WTC11 (cell line): ENCODE measurements at regions not wholly inside any gene's neighbourhood (a gene's known extent, or its start where the extent isn't known, plus 50 kb on each side); places are given as distances from the start of the nearest gene placed in this dataset.

Source experiments
- ATAC-seq: fragments of 200-7000 bp; cut with Tn5 transposase; 2 replicates; pipeline ENCODE4 v1.10.0; 2021; ENCODE audit warnings: mild to moderate bottlenecking, moderate library complexity
- CTCF ChIA-PET: fragments of 300-600 bp; sonication (Branson Sonifier 250); formaldehyde crosslinking; loops from one replicate; lab custom pipeline; 2021; ENCODE audit warnings: antibody characterized with exemption; lab: Charles Lee
- POLR2A ChIA-PET: fragments of 350-600 bp; sonication (Branson Sonifier 250); formaldehyde crosslinking; loops from one replicate; lab custom pipeline; 2021; ENCODE audit warnings: antibody characterized with exemption; lab: Charles Lee
- DNase-seq: peaks from one replicate; pipeline ENCODE4 v3.0.0; 2021; ENCODE audit warnings: low spot score
- H3K27ac Mint-ChIP-seq: 2 replicates; pipeline ENCODE4 v1.8.0; 2021; ENCODE audit warnings: mixed read lengths
- H3K27me3 Mint-ChIP-seq: 2 replicates; pipeline ENCODE4 v1.8.0; 2021; ENCODE audit warnings: low read depth, mild to moderate bottlenecking, moderate library complexity, mixed read lengths
- H3K36me3 Mint-ChIP-seq: 2 replicates; pipeline ENCODE4 v1.8.0; 2021; ENCODE audit warnings: mixed read lengths
- H3K4me1 Mint-ChIP-seq: 2 replicates; pipeline ENCODE4 v1.8.0; 2022; ENCODE audit warnings: mixed read lengths
- H3K4me3 Mint-ChIP-seq: 2 replicates; pipeline ENCODE4 v1.8.0; 2021; ENCODE audit warnings: mild to moderate bottlenecking, moderate library complexity, mixed read lengths
- H3K9me3 Mint-ChIP-seq: 2 replicates; pipeline ENCODE4 v1.8.0; 2021; ENCODE audit warnings: mixed read lengths
- CBFB ChIP-seq: sonication (generic); formaldehyde crosslinking; IDR thresholded peaks from 2 replicates; pipeline ENCODE4 v1.8.1; 2022; ENCODE audit warnings: mild to moderate bottlenecking, low read depth, missing genetic modification reagents
- ELF4 ChIP-seq: sonication (generic); formaldehyde crosslinking; IDR thresholded peaks from 2 replicates; pipeline ENCODE4 v1.8.1; 2022; ENCODE audit warnings: low read depth, mild to moderate bottlenecking, moderate library complexity, missing genetic modification reagents
- GTF2I ChIP-seq: fragments of 250-450 bp; sonication (Bioruptor Pico); conservative IDR thresholded peaks from 2 replicates; pipeline ENCODE4 v1.4.0; 2021; ENCODE audit warnings: mild to moderate bottlenecking
- HMGA2 ChIP-seq: fragments of 250-450 bp; sonication (Bioruptor Pico); IDR thresholded peaks from 2 replicates; pipeline ENCODE4 v1.4.0; 2021; ENCODE audit warnings: mild to moderate bottlenecking, moderate library complexity
- IRF2 ChIP-seq: sonication (generic); formaldehyde crosslinking; IDR thresholded peaks from 2 replicates; pipeline ENCODE4 v1.8.0; 2022; ENCODE audit warnings: low read depth, missing genetic modification reagents, borderline replicate concordance
- JUN ChIP-seq: sonication (generic); formaldehyde crosslinking; IDR thresholded peaks from 2 replicates; pipeline ENCODE4 v1.8.0; 2023; ENCODE audit warnings: mild to moderate bottlenecking, missing genetic modification reagents
- KAT7 ChIP-seq: sonication (generic); formaldehyde crosslinking; IDR thresholded peaks from 2 replicates; pipeline ENCODE4 v1.8.1; 2023; ENCODE audit warnings: missing genetic modification reagents, mild to moderate bottlenecking, borderline replicate concordance
- NR1H2 ChIP-seq: sonication (generic); formaldehyde crosslinking; IDR thresholded peaks from 2 replicates; pipeline ENCODE4 v1.9.0; 2021; ENCODE audit warnings: mild to moderate bottlenecking, moderate library complexity, missing genetic modification reagents
- OVOL2 ChIP-seq: fragments of 250-450 bp; sonication (Bioruptor Pico); IDR thresholded peaks from 2 replicates; pipeline ENCODE4 v1.9.0; 2021; ENCODE audit warnings: mild to moderate bottlenecking, borderline replicate concordance
- ZNF263 ChIP-seq: sonication (generic); formaldehyde crosslinking; IDR thresholded peaks from 2 replicates; pipeline ENCODE4 v1.8.1; 2022; ENCODE audit warnings: low read depth, mild to moderate bottlenecking, moderate library complexity, missing genetic modification reagents
- ZNF423 ChIP-seq: fragments of 250-450 bp; sonication (Bioruptor Pico); IDR thresholded peaks from 2 replicates; pipeline ENCODE4 v2.1.2; 2022; ENCODE audit warnings: mild to moderate bottlenecking, moderate library complexity
- TF ChIP-seq, protein P1 (sequence below): sonication (generic); formaldehyde crosslinking; IDR thresholded peaks from 2 replicates; pipeline ENCODE4 v1.8.1; 2023; ENCODE audit warnings: mild to moderate bottlenecking, moderate library complexity, missing genetic modification reagents
- TF ChIP-seq, protein P2 (sequence below): sonication (generic); formaldehyde crosslinking; IDR thresholded peaks from 2 replicates; pipeline ENCODE4 v1.8.0; 2023; ENCODE audit warnings: missing genetic modification reagents, mild to moderate bottlenecking, borderline replicate concordance
- TF ChIP-seq, protein P3 (sequence below): fragments of 250-450 bp; sonication (Bioruptor Pico); IDR thresholded peaks from 2 replicates; pipeline ENCODE4 v1.9.0; 2021; ENCODE audit warnings: mild to moderate bottlenecking, borderline replicate concordance
- TF ChIP-seq, protein P4 (sequence below): sonication (generic); formaldehyde crosslinking; conservative IDR thresholded peaks from 2 replicates; pipeline ENCODE4 v1.8.1; 2022; ENCODE audit warnings: mild to moderate bottlenecking, missing genetic modification reagents
- TF ChIP-seq, protein P5 (sequence below): sonication (generic); formaldehyde crosslinking; IDR thresholded peaks from 2 replicates; pipeline ENCODE4 v1.8.1; 2022; ENCODE audit warnings: low read depth, missing genetic modification reagents, borderline replicate concordance

DNA sequence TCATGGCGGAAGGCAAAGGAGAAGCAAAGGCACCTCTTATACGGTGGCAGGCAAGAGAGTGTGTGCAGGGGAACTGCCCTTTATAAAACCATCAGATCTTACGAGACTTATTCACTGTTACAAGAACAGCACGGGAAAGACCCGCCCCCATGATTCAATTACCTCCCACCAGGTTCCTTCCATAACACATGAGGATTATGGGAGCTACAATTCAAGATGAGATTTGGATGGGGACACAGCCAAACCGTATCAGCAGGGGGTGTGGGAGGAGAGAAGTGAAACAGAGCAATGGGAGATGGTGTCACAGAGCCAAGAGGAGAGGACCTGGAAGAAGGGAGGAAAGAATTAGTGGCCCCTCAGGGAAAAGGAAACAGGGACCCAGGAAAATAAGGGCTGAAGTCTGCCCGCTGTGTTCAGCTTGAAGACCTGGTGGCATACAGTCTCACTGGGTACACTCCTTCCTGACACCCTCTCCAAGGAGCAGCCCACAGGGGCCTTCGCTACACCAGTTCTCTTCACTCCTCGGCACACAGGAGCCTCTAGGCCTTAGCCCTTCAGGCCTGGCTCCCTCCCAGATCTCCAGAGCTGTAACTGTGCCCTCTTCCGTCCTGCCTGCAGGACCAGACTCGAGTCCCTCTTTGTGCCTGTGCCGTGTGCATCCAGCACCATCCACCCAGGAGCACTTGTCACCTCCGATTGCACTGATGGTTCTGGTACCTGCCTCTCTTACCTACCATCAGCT lies 262.1 kb downstream of the EIPR1 start:
- Mint-ChIP-seq H3K36me3 (peaks cover 6% of the 10 kb centered on the region; the same call in 1 of the 2 replicates), H3K27ac (no peak overlapping the region), H3K27me3 (no peaks in the 10 kb centered on the region), H3K4me1 (peaks cover 9% of the 10 kb centered on the region), H3K9me3 (peaks cover 7% of the 10 kb centered on the region), H3K4me3 (no peak overlapping the region)
- DNase-seq (no peak), ATAC-seq (no peak)
- POLR2A ChIA-PET: no interaction called here
- TF ChIP-seq CBFB (CRISPR knock-in tag): no peak
- no peak for TF ChIP-seq KAT7 (CRISPR knock-in tag)
- TF ChIP-seq JUN: no peak
- TF ChIP-seq, protein P1, sequence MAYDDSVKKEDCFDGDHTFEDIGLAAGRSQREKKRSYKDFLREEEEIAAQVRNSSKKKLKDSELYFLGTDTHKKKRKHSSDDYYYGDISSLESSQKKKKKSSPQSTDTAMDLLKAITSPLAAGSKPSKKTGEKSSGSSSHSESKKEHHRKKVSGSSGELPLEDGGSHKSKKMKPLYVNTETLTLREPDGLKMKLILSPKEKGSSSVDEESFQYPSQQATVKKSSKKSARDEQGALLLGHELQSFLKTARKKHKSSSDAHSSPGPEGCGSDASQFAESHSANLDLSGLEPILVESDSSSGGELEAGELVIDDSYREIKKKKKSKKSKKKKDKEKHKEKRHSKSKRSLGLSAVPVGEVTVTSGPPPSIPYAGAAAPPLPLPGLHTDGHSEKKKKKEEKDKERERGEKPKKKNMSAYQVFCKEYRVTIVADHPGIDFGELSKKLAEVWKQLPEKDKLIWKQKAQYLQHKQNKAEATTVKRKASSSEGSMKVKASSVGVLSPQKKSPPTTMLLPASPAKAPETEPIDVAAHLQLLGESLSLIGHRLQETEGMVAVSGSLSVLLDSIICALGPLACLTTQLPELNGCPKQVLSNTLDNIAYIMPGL (CRISPR knock-in tag): no peak
- no peak for TF ChIP-seq OVOL2 (CRISPR knock-in tag)
- no peak for TF ChIP-seq IRF2 (CRISPR knock-in tag)
- TF ChIP-seq ZNF423 (CRISPR knock-in tag): no peak
- TF ChIP-seq HMGA2 (CRISPR knock-in tag): no peak
- TF ChIP-seq ZNF263 (CRISPR knock-in tag): no peak
- TF ChIP-seq, protein P2, sequence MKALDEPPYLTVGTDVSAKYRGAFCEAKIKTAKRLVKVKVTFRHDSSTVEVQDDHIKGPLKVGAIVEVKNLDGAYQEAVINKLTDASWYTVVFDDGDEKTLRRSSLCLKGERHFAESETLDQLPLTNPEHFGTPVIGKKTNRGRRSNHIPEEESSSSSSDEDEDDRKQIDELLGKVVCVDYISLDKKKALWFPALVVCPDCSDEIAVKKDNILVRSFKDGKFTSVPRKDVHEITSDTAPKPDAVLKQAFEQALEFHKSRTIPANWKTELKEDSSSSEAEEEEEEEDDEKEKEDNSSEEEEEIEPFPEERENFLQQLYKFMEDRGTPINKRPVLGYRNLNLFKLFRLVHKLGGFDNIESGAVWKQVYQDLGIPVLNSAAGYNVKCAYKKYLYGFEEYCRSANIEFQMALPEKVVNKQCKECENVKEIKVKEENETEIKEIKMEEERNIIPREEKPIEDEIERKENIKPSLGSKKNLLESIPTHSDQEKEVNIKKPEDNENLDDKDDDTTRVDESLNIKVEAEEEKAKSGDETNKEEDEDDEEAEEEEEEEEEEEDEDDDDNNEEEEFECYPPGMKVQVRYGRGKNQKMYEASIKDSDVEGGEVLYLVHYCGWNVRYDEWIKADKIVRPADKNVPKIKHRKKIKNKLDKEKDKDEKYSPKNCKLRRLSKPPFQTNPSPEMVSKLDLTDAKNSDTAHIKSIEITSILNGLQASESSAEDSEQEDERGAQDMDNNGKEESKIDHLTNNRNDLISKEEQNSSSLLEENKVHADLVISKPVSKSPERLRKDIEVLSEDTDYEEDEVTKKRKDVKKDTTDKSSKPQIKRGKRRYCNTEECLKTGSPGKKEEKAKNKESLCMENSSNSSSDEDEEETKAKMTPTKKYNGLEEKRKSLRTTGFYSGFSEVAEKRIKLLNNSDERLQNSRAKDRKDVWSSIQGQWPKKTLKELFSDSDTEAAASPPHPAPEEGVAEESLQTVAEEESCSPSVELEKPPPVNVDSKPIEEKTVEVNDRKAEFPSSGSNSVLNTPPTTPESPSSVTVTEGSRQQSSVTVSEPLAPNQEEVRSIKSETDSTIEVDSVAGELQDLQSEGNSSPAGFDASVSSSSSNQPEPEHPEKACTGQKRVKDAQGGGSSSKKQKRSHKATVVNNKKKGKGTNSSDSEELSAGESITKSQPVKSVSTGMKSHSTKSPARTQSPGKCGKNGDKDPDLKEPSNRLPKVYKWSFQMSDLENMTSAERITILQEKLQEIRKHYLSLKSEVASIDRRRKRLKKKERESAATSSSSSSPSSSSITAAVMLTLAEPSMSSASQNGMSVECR (CRISPR knock-in tag): no peak
- TF ChIP-seq, protein P3, sequence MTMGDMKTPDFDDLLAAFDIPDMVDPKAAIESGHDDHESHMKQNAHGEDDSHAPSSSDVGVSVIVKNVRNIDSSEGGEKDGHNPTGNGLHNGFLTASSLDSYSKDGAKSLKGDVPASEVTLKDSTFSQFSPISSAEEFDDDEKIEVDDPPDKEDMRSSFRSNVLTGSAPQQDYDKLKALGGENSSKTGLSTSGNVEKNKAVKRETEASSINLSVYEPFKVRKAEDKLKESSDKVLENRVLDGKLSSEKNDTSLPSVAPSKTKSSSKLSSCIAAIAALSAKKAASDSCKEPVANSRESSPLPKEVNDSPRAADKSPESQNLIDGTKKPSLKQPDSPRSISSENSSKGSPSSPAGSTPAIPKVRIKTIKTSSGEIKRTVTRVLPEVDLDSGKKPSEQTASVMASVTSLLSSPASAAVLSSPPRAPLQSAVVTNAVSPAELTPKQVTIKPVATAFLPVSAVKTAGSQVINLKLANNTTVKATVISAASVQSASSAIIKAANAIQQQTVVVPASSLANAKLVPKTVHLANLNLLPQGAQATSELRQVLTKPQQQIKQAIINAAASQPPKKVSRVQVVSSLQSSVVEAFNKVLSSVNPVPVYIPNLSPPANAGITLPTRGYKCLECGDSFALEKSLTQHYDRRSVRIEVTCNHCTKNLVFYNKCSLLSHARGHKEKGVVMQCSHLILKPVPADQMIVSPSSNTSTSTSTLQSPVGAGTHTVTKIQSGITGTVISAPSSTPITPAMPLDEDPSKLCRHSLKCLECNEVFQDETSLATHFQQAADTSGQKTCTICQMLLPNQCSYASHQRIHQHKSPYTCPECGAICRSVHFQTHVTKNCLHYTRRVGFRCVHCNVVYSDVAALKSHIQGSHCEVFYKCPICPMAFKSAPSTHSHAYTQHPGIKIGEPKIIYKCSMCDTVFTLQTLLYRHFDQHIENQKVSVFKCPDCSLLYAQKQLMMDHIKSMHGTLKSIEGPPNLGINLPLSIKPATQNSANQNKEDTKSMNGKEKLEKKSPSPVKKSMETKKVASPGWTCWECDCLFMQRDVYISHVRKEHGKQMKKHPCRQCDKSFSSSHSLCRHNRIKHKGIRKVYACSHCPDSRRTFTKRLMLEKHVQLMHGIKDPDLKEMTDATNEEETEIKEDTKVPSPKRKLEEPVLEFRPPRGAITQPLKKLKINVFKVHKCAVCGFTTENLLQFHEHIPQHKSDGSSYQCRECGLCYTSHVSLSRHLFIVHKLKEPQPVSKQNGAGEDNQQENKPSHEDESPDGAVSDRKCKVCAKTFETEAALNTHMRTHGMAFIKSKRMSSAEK (CRISPR knock-in tag): no peak
- TF ChIP-seq GTF2I (CRISPR knock-in tag): no peak
- no peak for TF ChIP-seq ELF4 (CRISPR knock-in tag)
- no peak for TF ChIP-seq NR1H2
- TF ChIP-seq, protein P4, sequence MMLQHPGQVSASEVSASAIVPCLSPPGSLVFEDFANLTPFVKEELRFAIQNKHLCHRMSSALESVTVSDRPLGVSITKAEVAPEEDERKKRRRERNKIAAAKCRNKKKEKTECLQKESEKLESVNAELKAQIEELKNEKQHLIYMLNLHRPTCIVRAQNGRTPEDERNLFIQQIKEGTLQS (CRISPR knock-in tag): no peak
- TF ChIP-seq, protein P5, sequence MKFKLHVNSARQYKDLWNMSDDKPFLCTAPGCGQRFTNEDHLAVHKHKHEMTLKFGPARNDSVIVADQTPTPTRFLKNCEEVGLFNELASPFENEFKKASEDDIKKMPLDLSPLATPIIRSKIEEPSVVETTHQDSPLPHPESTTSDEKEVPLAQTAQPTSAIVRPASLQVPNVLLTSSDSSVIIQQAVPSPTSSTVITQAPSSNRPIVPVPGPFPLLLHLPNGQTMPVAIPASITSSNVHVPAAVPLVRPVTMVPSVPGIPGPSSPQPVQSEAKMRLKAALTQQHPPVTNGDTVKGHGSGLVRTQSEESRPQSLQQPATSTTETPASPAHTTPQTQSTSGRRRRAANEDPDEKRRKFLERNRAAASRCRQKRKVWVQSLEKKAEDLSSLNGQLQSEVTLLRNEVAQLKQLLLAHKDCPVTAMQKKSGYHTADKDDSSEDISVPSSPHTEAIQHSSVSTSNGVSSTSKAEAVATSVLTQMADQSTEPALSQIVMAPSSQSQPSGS (CRISPR knock-in tag): no peak
- CTCF ChIA-PET: no interaction called here
